ENCODE measurements at regions not wholly inside any gene's neighbourhood (a gene's known extent, or its start where the extent isn't known, plus 50 kb on each side); places are given as distances from the start of the nearest gene placed in this dataset.

DNA sequence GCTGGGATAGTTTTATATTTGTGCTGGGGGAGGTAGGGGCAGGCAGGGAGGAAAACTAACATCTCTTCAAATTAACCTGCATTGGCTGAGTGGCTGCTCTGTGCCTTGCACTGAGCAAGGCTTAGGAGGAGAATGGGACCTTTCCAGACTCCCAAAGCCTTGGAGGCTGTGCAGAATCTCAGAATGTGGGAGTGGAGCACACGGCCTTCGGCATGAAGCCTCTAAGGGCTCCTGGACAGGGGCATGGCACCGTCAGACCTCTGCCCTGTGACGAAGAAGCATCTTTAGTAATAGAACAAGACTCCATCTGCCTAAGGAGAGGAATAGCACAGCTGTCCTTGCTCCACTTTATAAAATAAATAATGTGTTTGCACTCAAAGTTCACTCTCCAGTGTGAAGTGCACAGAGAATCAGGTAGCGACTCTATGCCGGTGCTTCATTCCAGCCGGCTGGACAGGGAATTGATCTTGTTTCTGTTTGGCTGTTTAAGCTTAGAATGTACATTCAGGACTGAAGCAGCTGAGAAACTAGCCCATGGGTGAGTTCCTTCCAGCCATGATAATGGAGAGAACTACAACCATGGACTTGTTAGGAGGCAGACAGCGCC lies 228.5 kb upstream of the ADAMTS9 start:
- POLR2A ChIA-PET = no interaction called here

DNA sequence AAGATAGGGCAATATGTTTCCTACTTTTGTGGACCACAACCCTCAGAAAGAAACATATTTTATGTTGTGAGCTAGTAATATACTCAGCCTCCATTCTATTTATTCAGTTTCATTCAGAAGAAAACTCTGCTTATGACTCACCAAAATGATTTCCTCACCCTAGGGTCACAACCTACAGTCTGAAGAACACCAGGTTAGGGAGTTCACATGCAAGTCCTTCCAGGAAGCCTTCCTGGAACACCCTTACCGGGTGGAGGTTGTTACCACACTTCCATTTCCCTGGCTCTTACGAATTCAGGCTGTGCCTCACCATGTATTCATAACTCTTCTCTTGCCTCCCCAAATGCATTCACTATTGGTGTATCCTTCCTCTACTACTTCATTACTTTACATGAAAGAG lies 228.0 kb upstream of the ADAMTS9 start:
- H3K4me3 ChIP-seq (ENCODE audit: low read depth, low read length) = no peak overlapping the region
- no peaks in the 10 kb centered on the region for H3K36me3 ChIP-seq (ENCODE audit: control insufficient read depth in 2 of 2, insufficient read depth in 1 of 2, low read length in 2 of 2)
- H3K27ac ChIP-seq (ENCODE audit: extremely low read depth, low read depth, low read length) = no peak overlapping the region
- ChIA-PET CTCF (no interaction called here), POLR2A (no interaction called here)
- H3K9me3 ChIP-seq (ENCODE audit: control insufficient read depth, insufficient read depth, low read depth, low read length) = no peaks in the 10 kb centered on the region
- no peaks in the 10 kb centered on the region for H3K4me1 ChIP-seq (ENCODE audit: control insufficient read depth, insufficient read depth, low read length)
- TF ChIP-seq, protein P1, sequence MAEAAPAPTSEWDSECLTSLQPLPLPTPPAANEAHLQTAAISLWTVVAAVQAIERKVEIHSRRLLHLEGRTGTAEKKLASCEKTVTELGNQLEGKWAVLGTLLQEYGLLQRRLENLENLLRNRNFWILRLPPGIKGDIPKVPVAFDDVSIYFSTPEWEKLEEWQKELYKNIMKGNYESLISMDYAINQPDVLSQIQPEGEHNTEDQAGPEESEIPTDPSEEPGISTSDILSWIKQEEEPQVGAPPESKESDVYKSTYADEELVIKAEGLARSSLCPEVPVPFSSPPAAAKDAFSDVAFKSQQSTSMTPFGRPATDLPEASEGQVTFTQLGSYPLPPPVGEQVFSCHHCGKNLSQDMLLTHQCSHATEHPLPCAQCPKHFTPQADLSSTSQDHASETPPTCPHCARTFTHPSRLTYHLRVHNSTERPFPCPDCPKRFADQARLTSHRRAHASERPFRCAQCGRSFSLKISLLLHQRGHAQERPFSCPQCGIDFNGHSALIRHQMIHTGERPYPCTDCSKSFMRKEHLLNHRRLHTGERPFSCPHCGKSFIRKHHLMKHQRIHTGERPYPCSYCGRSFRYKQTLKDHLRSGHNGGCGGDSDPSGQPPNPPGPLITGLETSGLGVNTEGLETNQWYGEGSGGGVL (tag by site-specific recombination; IDR thresholded peaks at IDR 0.05) = no peak
- no peak for TF ChIP-seq ZNF292 (tag by site-specific recombination; IDR thresholded peaks at IDR 0.05; ENCODE audit: borderline replicate concordance, low read depth)
- no peak for TF ChIP-seq ZNF48 (tag by site-specific recombination; IDR thresholded peaks at IDR 0.05)
- no peak for TF ChIP-seq ZXDB (tag by site-specific recombination; IDR thresholded peaks at IDR 0.05)
- TF ChIP-seq ZNF148 (tag by site-specific recombination; IDR thresholded peaks at IDR 0.05; ENCODE audit: borderline replicate concordance) = no peak
- TF ChIP-seq TRIM28 (IDR thresholded peaks at IDR 0.05; ENCODE audit: borderline replicate concordance, low read length) = no peak

More for the DNA sequence above, 228.5 kb upstream of the ADAMTS9 start:
- Histone ChIP-seq H3K9me3 (ENCODE audit: control insufficient read depth, insufficient read depth, low read depth, low read length) (no peaks in the 10 kb centered on the region), H3K4me3 (ENCODE audit: low read depth, low read length) (no peak overlapping the region), H3K27ac (ENCODE audit: extremely low read depth, low read depth, low read length) (no peak overlapping the region), H3K4me1 (ENCODE audit: control insufficient read depth, insufficient read depth, low read length) (no peaks in the 10 kb centered on the region), H3K36me3 (ENCODE audit: control insufficient read depth in 2 of 2, insufficient read depth in 1 of 2, low read length in 2 of 2) (no peaks in the 10 kb centered on the region)
- TF ChIP-seq ZBTB10 (tag by site-specific recombination; IDR thresholded peaks at IDR 0.05) = no peak
- no peak for TF ChIP-seq ZNF561 (tag by site-specific recombination; IDR thresholded peaks at IDR 0.05; ENCODE audit: borderline replicate concordance)
- TF ChIP-seq GLIS2 (tag by site-specific recombination; IDR thresholded peaks at IDR 0.05) = no peak
- no peak for TF ChIP-seq ZNF747 (tag by site-specific recombination; IDR thresholded peaks at IDR 0.05)
- no peak for TF ChIP-seq ZNF548 (tag by site-specific recombination; IDR thresholded peaks at IDR 0.05)
- TF ChIP-seq SP3 (tag by site-specific recombination; IDR thresholded peaks at IDR 0.05) = no peak
- TF ChIP-seq, protein P2, sequence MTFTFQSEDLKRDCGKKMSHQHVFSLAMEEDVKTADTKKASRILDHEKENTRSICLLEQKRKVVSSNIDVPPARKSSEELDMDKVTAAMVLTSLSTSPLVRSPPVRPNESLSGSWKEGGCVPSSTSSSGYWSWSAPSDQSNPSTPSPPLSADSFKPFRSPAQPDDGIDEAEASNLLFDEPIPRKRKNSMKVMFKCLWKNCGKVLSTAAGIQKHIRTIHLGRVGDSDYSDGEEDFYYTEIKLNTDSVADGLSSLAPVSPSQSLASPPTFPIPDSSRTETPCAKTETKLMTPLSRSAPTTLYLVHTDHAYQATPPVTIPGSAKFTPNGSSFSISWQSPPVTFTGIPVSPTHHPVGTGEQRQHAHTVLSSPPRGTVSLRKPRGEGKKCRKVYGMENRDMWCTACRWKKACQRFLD (tag by site-specific recombination; IDR thresholded peaks at IDR 0.05) = no peak
- no peak for TF ChIP-seq ZNF624 (tag by site-specific recombination; IDR thresholded peaks at IDR 0.05)
- TF ChIP-seq CTCF (tag by site-specific recombination; IDR thresholded peaks at IDR 0.05) = no peak
- no peak for TF ChIP-seq ZNF391 (tag by site-specific recombination; IDR thresholded peaks at IDR 0.05; ENCODE audit: borderline replicate concordance, low read depth)
- no peak for TF ChIP-seq IKZF3 (tag by site-specific recombination; IDR thresholded peaks at IDR 0.05)
- TF ChIP-seq ZNF629 (tag by site-specific recombination; IDR thresholded peaks at IDR 0.05) = no peak
- no peak for TF ChIP-seq ZNF248 (tag by site-specific recombination; IDR thresholded peaks at IDR 0.05)
- TF ChIP-seq OSR2 (tag by site-specific recombination; IDR thresholded peaks at IDR 0.05) = no peak
- TF ChIP-seq ZNF664 (tag by site-specific recombination; IDR thresholded peaks at IDR 0.05) = no peak
- no peak for TF ChIP-seq ZNF140 (tag by site-specific recombination; IDR thresholded peaks at IDR 0.05)
- no peak for TF ChIP-seq ZNF677 (tag by site-specific recombination; IDR thresholded peaks at IDR 0.05)
- TF ChIP-seq ZNF132 (tag by site-specific recombination; IDR thresholded peaks at IDR 0.05; ENCODE audit: borderline replicate concordance) = no peak
- TF ChIP-seq ZNF37A (tag by site-specific recombination; IDR thresholded peaks at IDR 0.05) = no peak
- TF ChIP-seq ZSCAN18 (tag by site-specific recombination; IDR thresholded peaks at IDR 0.05) = no peak
- CTCF ChIA-PET = no interaction called here

Data from HEK293 (cell line).